ENCODE measurements at regions not wholly inside any gene's neighbourhood (a gene's known extent, or its start where the extent isn't known, plus 50 kb on each side); places are given as distances from the start of the nearest gene placed in this dataset.

GRCh38 chr3:621714-622113, 425.2 kb downstream of the CHL1 start:
- H3K4me3 ChIP-seq (ENCODE audit: low read depth, low read length) = no peak overlapping the region
- no peak for DNase-seq (ENCODE audit: low read depth)
- TF ChIP-seq, protein P1, sequence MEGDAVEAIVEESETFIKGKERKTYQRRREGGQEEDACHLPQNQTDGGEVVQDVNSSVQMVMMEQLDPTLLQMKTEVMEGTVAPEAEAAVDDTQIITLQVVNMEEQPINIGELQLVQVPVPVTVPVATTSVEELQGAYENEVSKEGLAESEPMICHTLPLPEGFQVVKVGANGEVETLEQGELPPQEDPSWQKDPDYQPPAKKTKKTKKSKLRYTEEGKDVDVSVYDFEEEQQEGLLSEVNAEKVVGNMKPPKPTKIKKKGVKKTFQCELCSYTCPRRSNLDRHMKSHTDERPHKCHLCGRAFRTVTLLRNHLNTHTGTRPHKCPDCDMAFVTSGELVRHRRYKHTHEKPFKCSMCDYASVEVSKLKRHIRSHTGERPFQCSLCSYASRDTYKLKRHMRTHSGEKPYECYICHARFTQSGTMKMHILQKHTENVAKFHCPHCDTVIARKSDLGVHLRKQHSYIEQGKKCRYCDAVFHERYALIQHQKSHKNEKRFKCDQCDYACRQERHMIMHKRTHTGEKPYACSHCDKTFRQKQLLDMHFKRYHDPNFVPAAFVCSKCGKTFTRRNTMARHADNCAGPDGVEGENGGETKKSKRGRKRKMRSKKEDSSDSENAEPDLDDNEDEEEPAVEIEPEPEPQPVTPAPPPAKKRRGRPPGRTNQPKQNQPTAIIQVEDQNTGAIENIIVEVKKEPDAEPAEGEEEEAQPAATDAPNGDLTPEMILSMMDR (IDR thresholded peaks at IDR 0.05; ENCODE audit: low read depth, low read length, missing control alignments) = no peak

DNA sequence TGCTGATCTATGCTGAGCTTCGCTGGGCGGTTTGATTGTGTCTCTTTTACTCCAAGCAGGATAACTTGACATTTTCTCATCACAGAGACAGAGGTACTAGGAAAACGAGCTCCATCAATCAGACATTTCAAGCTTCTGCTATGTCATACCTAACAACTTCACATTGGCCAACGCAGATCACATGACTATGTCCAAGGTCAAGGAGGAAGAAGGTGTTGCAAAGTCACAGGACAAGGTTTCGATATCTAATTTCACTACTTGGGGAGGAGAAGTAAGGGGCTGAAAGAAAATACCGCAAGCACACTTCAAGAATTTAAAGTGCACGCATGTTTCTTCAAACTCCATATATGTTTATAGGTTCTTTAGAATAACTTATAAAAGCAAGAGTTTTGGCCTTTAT, 425.8 kb downstream of the CHL1 start:
- TF ChIP-seq, protein P1 (IDR thresholded peaks at IDR 0.05; ENCODE audit: low read depth, low read length, missing control alignments) = no peak
- DNase-seq (ENCODE audit: low read depth) = no peak
- no peak overlapping the region for H3K4me3 ChIP-seq (ENCODE audit: low read depth, low read length)

GRCh38 chr3:623914-624545, 427.5 kb downstream of the CHL1 start:
- DNase-seq (ENCODE audit: low read depth) = no peak
- TF ChIP-seq, protein P1 (IDR thresholded peaks at IDR 0.05; ENCODE audit: low read depth, low read length, missing control alignments) = no peak

GRCh38 chr3:632571-633170, 436.1 kb downstream of the CHL1 start:
- no peak overlapping the region for H3K4me3 ChIP-seq (ENCODE audit: low read depth, low read length)
- DNase-seq (ENCODE audit: low read depth) = peak; percentile 37
- TF ChIP-seq, protein P1 (IDR thresholded peaks at IDR 0.05; ENCODE audit: low read depth, low read length, missing control alignments) = peak; percentile 80

More at GRCh38 chr3:623914-624545, 427.5 kb downstream of the CHL1 start:
- no peak overlapping the region for H3K4me3 ChIP-seq (ENCODE audit: low read depth, low read length)

- H3K4me3 ChIP-seq (ENCODE audit: low read depth, low read length) = no peak overlapping the region
- TF ChIP-seq, protein P1 (IDR thresholded peaks at IDR 0.05; ENCODE audit: low read depth, low read length, missing control alignments) = no peak
- DNase-seq (ENCODE audit: low read depth) = no peak
Measured at GRCh38 chr3:634511-634910, 437.9 kb downstream of the CHL1 start.

DNA sequence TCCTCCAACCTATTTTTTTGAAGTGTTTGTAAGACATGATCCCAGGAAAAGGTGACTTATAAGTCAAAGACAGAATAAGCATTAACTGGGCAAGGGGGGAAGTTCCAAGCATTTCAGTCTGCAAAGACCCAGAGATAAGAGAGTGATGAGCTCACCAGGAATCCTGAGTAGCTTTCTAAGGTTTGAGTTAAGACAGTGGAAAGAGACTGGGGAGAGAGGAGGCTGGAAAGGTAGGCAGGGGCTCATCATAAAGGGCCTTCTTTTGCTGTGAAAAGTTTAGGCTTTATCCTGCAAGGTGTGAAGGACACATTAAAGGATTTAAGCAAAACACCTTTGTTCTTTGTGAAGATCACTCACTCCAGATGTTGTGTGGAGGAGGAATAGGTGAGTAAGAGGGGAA, 438.8 kb downstream of the CHL1 start:
- TF ChIP-seq, protein P1 (IDR thresholded peaks at IDR 0.05; ENCODE audit: low read depth, low read length, missing control alignments) = no peak
- DNase-seq (ENCODE audit: low read depth) = no peak
- no peak overlapping the region for H3K4me3 ChIP-seq (ENCODE audit: low read depth, low read length)

GRCh38 chr3:643376-643775, 446.8 kb downstream of the CHL1 start:
- H3K4me3 ChIP-seq (ENCODE audit: low read depth, low read length) = no peak overlapping the region
- no peak for DNase-seq (ENCODE audit: low read depth)
- TF ChIP-seq, protein P1 (IDR thresholded peaks at IDR 0.05; ENCODE audit: low read depth, low read length, missing control alignments) = no peak

All from GM12864 (cell line).